MM.1S (cell line): ENCODE measurements at regions not wholly inside any gene's neighbourhood (a gene's known extent, or its start where the extent isn't known, plus 50 kb on each side); places are given as distances from the start of the nearest gene placed in this dataset.

Source experiments
- CTCF ChIP-seq: fragments of 300-600 bp; sonication (generic); IDR thresholded peaks from 2 replicates; pipeline ENCODE4 v1.5.1; 2016; ENCODE audit warnings: antibody characterized with exemption, low read length, mixed read lengths
- EZH2 ChIP-seq: fragments of 300-600 bp; sonication (generic); optimal IDR thresholded peaks from 2 replicates; pipeline ENCODE3; 2017; ENCODE audit warnings: low read depth, mild to moderate bottlenecking, antibody characterized with exemption, low read length, mixed read lengths
- EZH2phosphoT487 ChIP-seq: fragments of 300-600 bp; sonication (generic); IDR thresholded peaks from 2 replicates; pipeline ENCODE4 v1.6.1; 2018; ENCODE audit warnings: antibody characterized with exemption, low read length

GRCh38 chr6:15956205-15957106, 172.4 kb upstream of the MYLIP start:
- no peak for TF ChIP-seq CTCF
- TF ChIP-seq EZH2phosphoT487: no peak
- TF ChIP-seq EZH2: no peak
